Fibroblast of gingiva (primary cell): ENCODE measurements at regions not wholly inside any gene's neighbourhood (a gene's known extent, or its start where the extent isn't known, plus 50 kb on each side); places are given as distances from the start of the nearest gene placed in this dataset.

Experiments
- DNase-seq: peaks from one replicate; pipeline ENCODE4 v3.0.0-alpha.2; 2011; ENCODE audit warnings: low read depth

GRCh38 chr13:24081387-24081786 is 79.1 kb upstream of the SPATA13 start:
- no peak for DNase-seq

- DNase-seq: no peak
Observed at GRCh38 chr13:24083141-24083540, 77.4 kb upstream of the SPATA13 start.

GRCh38 chr13:24083722-24084421 is 76.6 kb upstream of the SPATA13 start:
- no peak for DNase-seq

- no peak for DNase-seq
Observed at GRCh38 chr13:24085662-24086061, 74.9 kb upstream of the SPATA13 start.

- no peak for DNase-seq
Observed at GRCh38 chr13:24086642-24087041, 73.9 kb upstream of the SPATA13 start.

- DNase-seq: no peak
Observed at GRCh38 chr13:24087605-24088225, 72.8 kb upstream of the SPATA13 start.

- no peak for DNase-seq
Observed at GRCh38 chr13:24090049-24090448, 70.5 kb upstream of the SPATA13 start.

- DNase-seq: no peak
Observed at GRCh38 chr13:24091080-24091479, 69.4 kb upstream of the SPATA13 start.

GRCh38 chr13:24092108-24092507 is 68.4 kb upstream of the SPATA13 start:
- DNase-seq: no peak

GRCh38 chr13:24093047-24093446 is 67.5 kb upstream of the SPATA13 start:
- no peak for DNase-seq

GRCh38 chr13:24096659-24097058 is 63.9 kb upstream of the SPATA13 start:
- DNase-seq: no peak

- DNase-seq: peak; percentile 25
Observed at GRCh38 chr13:24097064-24097463, 63.5 kb upstream of the SPATA13 start.

GRCh38 chr13:24097667-24098066 is 62.9 kb upstream of the SPATA13 start:
- DNase-seq: no peak

- no peak for DNase-seq
Observed at GRCh38 chr13:24099490-24099889, 61.0 kb upstream of the SPATA13 start.

GRCh38 chr13:24100188-24100587 is 60.3 kb upstream of the SPATA13 start:
- no peak for DNase-seq

GRCh38 chr13:24103782-24104372 is 56.6 kb upstream of the SPATA13 start:
- no peak for DNase-seq

GRCh38 chr13:24104723-24105122 is 55.8 kb upstream of the SPATA13 start:
- no peak for DNase-seq

- DNase-seq: no peak
Observed at GRCh38 chr13:24106429-24106828, 54.1 kb upstream of the SPATA13 start.

GRCh38 chr13:24107955-24108614 is 52.4 kb upstream of the SPATA13 start:
- no peak for DNase-seq

GRCh38 chr13:24108615-24108965 is 51.9 kb upstream of the SPATA13 start:
- DNase-seq: no peak

- DNase-seq: no peak
Observed at GRCh38 chr13:24110011-24110410, 50.5 kb upstream of the SPATA13 start.
